Transverse colon (tissue), 4 donors: ENCODE measurements at regions not wholly inside any gene's neighbourhood (a gene's known extent, or its start where the extent isn't known, plus 50 kb on each side); places are given as distances from the start of the nearest gene placed in this dataset.

Experiments used
- DNase-seq: peaks from one replicate; pipeline ENCODE4 v3.0.0-alpha.2; 2019
- H3K27ac ChIP-seq, 4 donors: fragments of 200-600 bp; sonication (generic); 2 replicates each; pipeline ENCODE4 v1.5.1; 2016 to 2018; ENCODE audit warnings: inconsistent platforms in 4 of 4
- H3K27me3 ChIP-seq: fragments of 200-600 bp; sonication (generic); 2 replicates; pipeline ENCODE4 v1.5.1; 2017; ENCODE audit warnings: inconsistent platforms
- H3K36me3 ChIP-seq, 4 donors: fragments of 200-600 bp; sonication (generic); 2 replicates each; pipeline ENCODE4 v1.5.1; 2017 to 2019; ENCODE audit warnings: inconsistent platforms in 4 of 4
- H3K4me1 ChIP-seq, 4 donors: fragments of 200-600 bp; sonication (generic); 2 replicates each; pipeline ENCODE4 v1.5.1; 2017 to 2020; ENCODE audit warnings: inconsistent platforms in 4 of 4
- H3K4me3 ChIP-seq, 4 donors: fragments of 200-600 bp; sonication (generic); 1 replicate in 1 of 4; 2 replicates in 3 of 4; pipeline versions ENCODE4 v1.5.1 to v1.6.1; 2017 to 2019; ENCODE audit warnings: inconsistent platforms in 4 of 4
- H3K9me3 ChIP-seq, 2 donors: fragments of 200-600 bp; sonication (generic); 2 replicates each; pipeline ENCODE4 v1.5.1; 2017 to 2019; ENCODE audit warnings: inconsistent platforms in 2 of 2
- CTCF ChIP-seq, 5 experiments: fragments of 200-600 bp in 3 of 5; fragments of 450-650 bp in 2 of 5; sonication (generic) in 3 of 5; IDR thresholded peaks; 1 replicate in 2 of 5; 2 replicates in 3 of 5; pipeline ENCODE4 v1.5.1; 2016 to 2017; ENCODE audit warnings: antibody characterized with exemption in 5 of 5, inconsistent platforms in 3 of 5, mild to moderate bottlenecking in 2 of 5, moderate library complexity in 1 of 5
- EP300 ChIP-seq: sonication (generic); formaldehyde crosslinking; IDR thresholded peaks from one replicate; pipeline ENCODE4 v1.6.1; 2017; ENCODE audit warnings: antibody characterized with exemption, low read depth
- POLR2A ChIP-seq: fragments of 450-650 bp; IDR thresholded peaks from one replicate; pipeline ENCODE4 v1.6.1; 2016; ENCODE audit warnings: antibody characterized with exemption, mild to moderate bottlenecking, moderate library complexity
- POLR2AphosphoS5 ChIP-seq, 3 donors: sonication (generic); formaldehyde crosslinking; IDR thresholded peaks; one replicate each; pipeline ENCODE4 v1.6.1; 2016; ENCODE audit warnings: antibody characterized with exemption in 3 of 3
- WGBS, 2 donors: methylation state at CpG; one replicate each; pipeline ENCODE4 v1.1.5; 2018; ENCODE audit warnings: low coverage in 1 of 2; 5-methylcytosine and 5-hydroxymethylcytosine counted together
- in situ Hi-C, 4 donors: fragments of 200-750 bp; cut with MboI; loops; one replicate each; pipeline versions ENCODE4 v1.15.0 to v1.15.1; 2017; ENCODE audit warnings: low sequenced_read_pairs in 3 of 4, low pct_ligation_motif_present in 1 of 4, low pct_unique_long_range_greater_than_20kb in 1 of 4
- intact Hi-C: fragments of 100-400 bp; cut with DNase I; formaldehyde crosslinking; loops from one replicate; pipeline ENCODE4 v1.15.1; 2023; ENCODE audit warnings: low total_unique reads

- Histone ChIP-seq H3K9me3 (peaks cover 0 to under 1% of the 10 kb centered on the region in 2 donors), H3K4me3 (no peak overlapping the region), H3K27me3 (no peaks in the 10 kb centered on the region), H3K36me3 (no peaks in the 10 kb centered on the region), H3K27ac (no peak overlapping the region), H3K4me1 (no peaks in the 10 kb centered on the region)
- DNase-seq: no peak
- intact Hi-C loops (no loop called here), in situ Hi-C loops (no loop called here)
- TF ChIP-seq POLR2AphosphoS5 (IDR thresholded peaks at IDR 0.05) (no peak), POLR2A (no peak), CTCF (IDR thresholded peaks at IDR 0.05) (no peak), EP300 (no peak)
Measured at GRCh38 chr12:88691811-88692210, 111.5 kb upstream of the KITLG start.

GRCh38 chr12:88684610-88685009 lies 104.3 kb upstream of the KITLG start:
- H3K36me3 ChIP-seq: no peaks in the 10 kb centered on the region

GRCh38 chr12:88684170-88684569 lies 103.9 kb upstream of the KITLG start:
- in situ Hi-C loops: no loop called here
- H3K4me3 ChIP-seq: no peak overlapping the region
- TF ChIP-seq POLR2A (no peak), CTCF (IDR thresholded peaks at IDR 0.05) (no peak), EP300 (no peak), POLR2AphosphoS5 (IDR thresholded peaks at IDR 0.05) (no peak)
- H3K36me3 ChIP-seq: no peaks in the 10 kb centered on the region
- intact Hi-C loops: no loop called here
- H3K27me3 ChIP-seq: no peaks in the 10 kb centered on the region
- H3K4me1 ChIP-seq: no peaks in the 10 kb centered on the region
- WGBS, 2 donors: 52% methylated on average over 2 of the region's 2 CpGs; no CpG with 5 or more reads in 1 of the 2 donors
- no peak for DNase-seq
- H3K27ac ChIP-seq: peak overlapping the region in 1 of 4 donors; percentile 8
- peaks cover 0 to 4% of the 10 kb centered on the region in 2 donors for H3K9me3 ChIP-seq

More at GRCh38 chr12:88684610-88685009, 104.3 kb upstream of the KITLG start:
- H3K4me3 ChIP-seq: no peak overlapping the region
- H3K27me3 ChIP-seq: no peaks in the 10 kb centered on the region
- no peaks in the 10 kb centered on the region for H3K4me1 ChIP-seq
- H3K9me3 ChIP-seq: peaks cover 0 to 4% of the 10 kb centered on the region in 2 donors
- 38 to 56% methylated on average over 1 to 2 of the region's 2 CpGs for WGBS, 2 donors
- DNase-seq: peak; percentile 12
- intact Hi-C loops: no loop called here
- H3K27ac ChIP-seq: peak overlapping the region in 1 of 4 donors; percentile 8
- TF ChIP-seq POLR2A (no peak), POLR2AphosphoS5 (IDR thresholded peaks at IDR 0.05) (peak in 1 of 3 donors; percentile 24)
- in situ Hi-C loops: no loop called here

GRCh38 chr12:88683628-88684027 lies 103.4 kb upstream of the KITLG start:
- in situ Hi-C loops: no loop called here
- peaks cover 0 to 4% of the 10 kb centered on the region in 2 donors for H3K9me3 ChIP-seq

More at GRCh38 chr12:88683628-88684027, 103.4 kb upstream of the KITLG start:
- 73% methylated on average over 1 of the region's 1 CpG; no CpG with 5 or more reads in 1 of the 2 donors for WGBS, 2 donors
- no peak for DNase-seq
- Histone ChIP-seq H3K4me3 (no peak overlapping the region), H3K27ac (no peak overlapping the region), H3K4me1 (no peaks in the 10 kb centered on the region), H3K36me3 (no peaks in the 10 kb centered on the region), H3K27me3 (no peaks in the 10 kb centered on the region)
- intact Hi-C loops: no loop called here
- no peak for TF ChIP-seq EP300
- TF ChIP-seq POLR2AphosphoS5 (IDR thresholded peaks at IDR 0.05): no peak
- no peak for TF ChIP-seq CTCF (IDR thresholded peaks at IDR 0.05)
- TF ChIP-seq POLR2A: no peak
